HG02973 (cell line): ENCODE measurements at regions not wholly inside any gene's neighbourhood (a gene's known extent, or its start where the extent isn't known, plus 50 kb on each side); places are given as distances from the start of the nearest gene placed in this dataset.

Experiments
- ATAC-seq: cut with Tn5 transposase; IDR thresholded peaks from one replicate; pipeline ENCODE4 v1.9.1; 2021; ENCODE audit warnings: moderate library complexity; ENCODE audit not compliant: unreplicated experiment

DNA sequence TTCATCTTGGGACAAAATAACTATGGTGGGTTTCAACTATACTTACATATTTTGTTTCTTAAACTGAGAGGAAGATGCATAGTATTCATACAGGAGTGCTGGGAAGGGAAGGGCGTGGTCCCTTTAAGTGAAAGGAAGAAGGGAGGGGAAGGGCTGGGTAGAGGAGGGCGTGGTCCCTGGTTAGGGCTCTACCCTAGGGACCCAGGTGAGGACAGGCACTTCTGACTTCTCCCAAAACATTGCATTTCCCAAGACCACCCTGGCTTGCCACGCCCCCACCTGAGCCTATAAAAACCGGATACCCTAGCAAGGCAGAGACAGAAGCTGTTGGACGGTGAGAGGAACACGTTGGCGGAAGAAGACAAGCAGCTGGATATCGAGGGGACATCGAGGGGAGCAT is 157.6 kb upstream of the PLXNA4 start:
- ATAC-seq = no peak

DNA sequence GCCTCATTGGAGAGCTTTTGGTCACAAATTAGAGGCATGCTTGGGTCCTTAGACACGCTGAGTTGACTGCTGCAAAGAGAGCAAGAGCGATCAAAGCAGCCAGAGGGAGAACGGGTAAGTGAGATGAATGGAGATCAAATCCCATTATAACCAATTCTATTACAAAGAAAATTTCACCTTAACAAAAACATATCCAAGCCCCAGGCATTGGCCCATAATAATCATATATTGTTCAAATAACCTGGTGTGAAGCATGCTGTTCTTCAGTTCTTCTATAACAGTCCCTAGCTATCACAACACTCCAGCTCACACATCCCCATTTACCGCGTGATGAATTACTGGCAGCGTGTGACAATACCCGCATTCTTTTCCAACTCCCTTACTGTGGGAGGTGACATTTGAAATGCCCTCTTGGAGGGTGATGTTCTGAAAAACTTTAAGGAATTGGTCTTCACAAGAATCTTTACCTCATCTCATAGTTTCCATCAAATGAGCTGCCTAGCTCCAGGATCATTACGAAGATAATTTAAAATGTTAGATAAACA is 156.1 kb upstream of the PLXNA4 start:
- no peak for ATAC-seq

DNA sequence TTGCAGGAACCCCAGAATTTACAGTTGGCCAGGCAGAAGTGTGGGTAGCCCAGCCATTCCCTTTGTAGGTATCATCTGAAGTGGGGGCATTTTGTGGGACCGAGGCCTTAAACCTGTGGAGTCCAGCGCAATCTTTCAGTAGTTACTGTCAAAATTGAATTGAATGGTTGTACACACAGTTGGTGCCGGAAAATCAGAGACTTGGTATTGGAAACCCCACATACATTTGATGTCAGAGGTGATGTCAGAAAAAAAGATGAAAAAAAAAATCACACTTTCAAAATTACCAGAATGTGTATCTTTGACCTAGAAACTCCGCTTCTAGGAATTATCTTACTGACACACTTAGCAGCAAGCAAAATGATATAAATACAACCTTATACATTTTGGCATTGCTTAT is 153.8 kb upstream of the PLXNA4 start:
- no peak for ATAC-seq

DNA sequence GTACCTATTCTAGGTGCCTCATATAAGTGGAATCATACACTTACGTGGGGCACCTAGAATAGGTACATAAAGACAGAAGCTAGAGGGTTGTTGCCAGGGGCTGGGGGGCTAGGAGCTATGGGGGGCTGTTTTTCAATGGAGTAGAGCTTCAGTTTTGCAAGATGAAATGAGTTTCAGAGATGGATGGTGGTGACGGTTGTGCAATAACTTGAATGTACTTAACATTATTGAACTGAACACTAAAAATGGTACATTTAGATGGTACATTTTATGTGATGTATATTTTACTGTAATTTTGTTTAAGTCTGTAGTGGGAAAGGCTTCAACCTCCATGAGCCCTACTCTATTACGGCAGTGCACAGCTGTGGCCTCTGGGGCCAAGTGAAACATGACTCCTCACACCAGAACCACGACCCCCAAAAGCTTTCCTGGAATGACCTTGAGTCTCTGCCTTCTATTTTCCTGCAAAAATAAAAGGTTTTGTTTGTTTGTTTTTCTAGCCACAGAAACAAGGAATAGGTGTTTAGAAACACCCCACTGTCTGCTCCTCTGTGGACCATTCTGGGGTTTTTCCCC is 147.3 kb upstream of the PLXNA4 start:
- ATAC-seq = no peak

DNA sequence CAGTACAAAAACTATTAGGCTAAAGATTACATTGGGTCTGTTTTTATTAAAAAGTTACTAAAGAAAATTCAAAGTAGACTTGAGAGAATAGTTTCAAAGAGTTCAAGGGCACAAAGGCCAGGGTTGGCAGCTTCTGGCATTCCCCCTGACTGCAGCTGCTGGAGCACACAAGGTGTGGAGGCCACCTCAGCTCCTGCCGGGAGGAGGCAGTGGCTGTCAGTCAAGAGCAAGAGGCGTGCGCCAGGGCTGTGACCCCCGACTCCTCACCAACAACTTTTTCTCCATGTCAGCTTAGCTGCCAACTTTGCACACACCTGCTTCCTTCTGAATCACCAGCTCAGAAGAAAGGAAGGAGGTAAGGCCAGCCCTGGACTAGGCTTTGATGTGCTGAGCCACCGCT is 144.6 kb upstream of the PLXNA4 start:
- ATAC-seq = no peak

DNA sequence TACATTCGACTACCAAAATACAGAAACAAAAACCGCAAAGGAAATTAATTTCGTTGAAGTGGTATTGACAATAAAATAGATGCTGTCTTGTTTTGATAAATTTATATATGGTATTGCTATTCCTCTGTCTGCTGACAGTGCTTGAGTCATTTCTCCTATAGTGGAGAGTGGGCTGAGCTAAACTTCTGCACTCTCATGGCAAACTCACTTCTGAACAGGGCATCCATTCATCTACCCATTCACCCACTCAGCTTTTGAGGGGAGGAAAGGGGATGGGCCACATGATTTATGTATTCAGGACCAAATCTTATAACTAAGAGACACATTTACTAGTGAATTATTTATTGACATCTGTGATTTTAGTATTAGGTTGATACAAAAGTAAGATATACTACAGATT is 137.6 kb upstream of the PLXNA4 start:
- ATAC-seq = no peak

DNA sequence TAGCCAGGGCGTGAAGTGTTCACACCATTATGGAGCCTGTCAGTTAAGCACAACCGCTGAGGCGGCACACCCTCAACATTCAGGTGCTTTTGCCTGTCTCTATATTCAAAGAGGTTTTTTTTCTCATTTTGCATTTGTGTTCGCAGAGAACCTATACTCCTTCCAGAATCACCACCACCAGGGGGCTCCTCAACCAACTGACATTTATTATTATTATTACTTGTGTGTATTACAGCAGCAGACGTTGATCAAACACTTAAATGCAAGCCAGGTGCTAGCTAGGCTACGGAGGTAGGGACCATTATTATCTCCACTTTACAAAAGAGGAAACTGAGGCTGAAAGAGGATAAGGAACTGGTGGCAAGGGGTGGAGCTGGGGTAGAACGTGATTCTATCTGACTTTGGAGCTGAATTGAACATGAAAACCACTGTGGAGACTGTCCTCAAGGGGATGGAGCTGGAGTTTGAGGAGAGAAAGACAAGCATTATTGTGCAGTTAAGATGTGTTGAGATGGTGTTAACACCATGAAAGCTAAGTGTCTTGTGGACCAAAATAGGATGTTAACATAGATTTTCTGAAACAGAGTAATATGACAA is 133.8 kb upstream of the PLXNA4 start:
- ATAC-seq = no peak

DNA sequence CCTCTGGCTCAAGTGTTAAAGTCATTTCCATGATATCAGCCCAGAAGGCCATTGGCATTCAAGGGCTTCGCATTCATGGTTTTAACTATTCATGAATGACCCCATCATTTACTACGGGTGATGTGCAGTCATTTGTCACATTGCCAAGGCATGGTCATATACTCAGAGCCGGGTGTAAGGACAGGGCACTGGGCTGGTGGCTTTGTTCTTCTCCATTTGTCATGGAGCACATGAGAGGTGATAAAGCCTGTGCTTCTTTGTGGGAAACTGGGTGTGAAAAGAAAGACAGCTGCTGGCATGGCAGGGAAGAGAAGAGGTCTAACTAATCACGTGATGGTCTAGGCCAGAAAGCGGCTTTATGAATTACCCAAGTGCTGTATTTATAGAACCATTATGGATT is 132.2 kb upstream of the PLXNA4 start:
- ATAC-seq = no peak

DNA sequence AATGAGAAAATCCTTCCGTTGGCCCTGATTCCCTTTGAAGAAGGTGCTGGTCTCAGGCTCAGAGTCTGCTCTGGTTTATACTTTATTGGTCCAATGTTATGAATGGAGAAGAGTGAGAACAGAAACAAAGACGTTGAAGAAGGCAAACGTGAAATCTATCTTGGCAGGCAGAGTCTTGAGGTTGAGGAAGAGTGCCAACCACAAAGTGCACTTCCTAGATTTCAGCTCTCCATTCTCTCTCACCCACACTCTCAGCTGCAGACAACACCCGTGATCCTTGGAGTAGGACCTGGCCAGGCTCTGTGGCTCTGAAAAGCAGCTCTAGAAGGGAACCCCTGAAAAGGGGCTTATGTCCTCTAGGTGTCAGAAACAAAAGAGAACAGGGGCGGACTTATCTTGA is 128.9 kb upstream of the PLXNA4 start:
- no peak for ATAC-seq

DNA sequence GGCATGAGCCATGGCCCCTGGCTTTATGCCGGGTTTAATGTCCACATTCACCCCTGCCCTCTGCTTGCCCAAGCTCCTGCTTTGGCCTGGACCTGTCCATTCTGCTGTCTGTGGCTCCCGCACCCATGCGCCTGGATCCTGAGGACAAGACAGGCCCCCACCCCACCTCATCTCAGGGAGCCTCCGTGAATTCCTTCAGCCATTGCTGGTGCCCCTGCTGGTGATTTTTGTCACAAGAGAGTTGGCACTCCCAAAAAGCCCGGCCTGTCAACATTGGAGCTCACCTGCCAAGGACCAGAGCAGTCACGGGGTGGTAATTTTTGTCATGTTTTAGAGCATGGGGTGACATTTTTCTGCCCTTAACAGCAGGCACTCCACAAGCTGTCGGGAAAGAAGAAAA is 127.5 kb upstream of the PLXNA4 start:
- ATAC-seq = no peak

DNA sequence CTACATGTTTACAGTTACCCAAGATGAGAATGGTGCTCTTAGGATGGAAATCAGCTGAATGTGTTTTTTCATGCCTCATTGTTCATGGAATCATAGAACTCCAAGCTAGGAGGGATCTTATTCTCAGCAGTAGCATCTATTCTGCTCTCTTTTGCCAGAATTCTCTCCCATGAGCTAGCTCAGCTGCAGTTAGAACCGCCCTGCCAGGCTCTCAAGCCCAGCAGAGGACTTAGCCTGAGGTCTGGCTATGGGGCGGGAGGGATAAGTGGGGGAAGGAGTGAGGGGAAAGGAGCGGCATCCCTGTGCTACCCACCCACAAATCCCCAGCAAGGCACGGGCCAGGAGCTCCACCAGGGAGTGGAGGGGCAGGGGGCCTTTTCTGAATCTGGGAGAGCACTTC is 120.7 kb upstream of the PLXNA4 start:
- no peak for ATAC-seq

DNA sequence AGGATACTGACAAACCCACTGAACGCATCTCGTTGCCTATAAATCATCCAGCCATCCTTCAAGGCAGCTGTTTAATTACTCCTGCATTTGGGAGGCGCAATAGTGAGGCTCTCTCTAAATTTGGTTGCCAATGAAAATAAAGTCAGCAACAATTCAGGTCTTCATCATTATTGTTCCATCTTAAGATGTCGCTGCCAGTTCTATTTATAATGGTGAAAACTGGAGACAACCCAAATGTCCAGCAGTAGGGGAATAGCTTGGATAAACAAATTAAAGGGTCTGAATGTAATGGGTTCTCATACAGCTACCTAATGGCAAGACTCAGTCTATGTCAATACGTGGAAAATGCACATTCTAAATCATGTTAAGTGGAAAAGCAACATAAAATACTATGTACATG is 120.1 kb upstream of the PLXNA4 start:
- no peak for ATAC-seq

DNA sequence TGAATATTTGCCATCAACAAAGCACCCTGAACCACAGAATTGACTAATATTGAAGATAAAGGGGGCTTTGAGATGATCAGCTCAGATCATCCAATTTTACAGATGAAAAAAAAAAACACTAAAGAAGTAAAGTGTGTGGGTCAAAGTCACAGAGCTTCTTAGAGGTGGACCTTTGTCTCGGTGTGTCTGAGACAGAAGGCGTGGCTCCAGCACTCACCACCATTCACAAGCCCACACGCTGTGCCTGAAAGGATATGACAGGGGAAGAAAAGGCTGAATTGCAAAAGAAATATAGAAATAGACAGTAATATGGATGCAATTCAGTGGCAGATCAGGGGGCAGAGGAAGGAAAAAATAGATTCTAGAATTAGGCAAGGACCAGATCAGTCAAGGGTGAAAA is 114.9 kb upstream of the PLXNA4 start:
- ATAC-seq = no peak

DNA sequence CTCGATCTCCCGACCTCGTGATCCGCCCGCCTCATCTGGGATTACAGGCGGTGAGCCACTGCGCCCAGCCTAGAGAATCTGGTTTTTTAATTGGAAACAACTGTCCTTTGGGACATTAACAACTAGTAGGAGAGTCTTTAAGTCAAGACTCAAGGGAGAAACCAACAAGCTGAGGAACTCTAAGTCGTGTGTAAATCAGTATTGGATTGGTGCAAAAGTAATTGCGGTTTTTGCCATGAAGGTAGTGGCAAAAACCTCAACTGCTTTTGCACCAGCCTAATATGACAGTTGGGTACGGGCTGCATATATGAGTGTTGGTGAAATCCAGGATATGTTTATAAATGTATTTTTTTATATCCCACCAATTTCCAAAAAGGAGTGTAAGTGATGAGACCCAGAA is 113.9 kb upstream of the PLXNA4 start:
- ATAC-seq = no peak

DNA sequence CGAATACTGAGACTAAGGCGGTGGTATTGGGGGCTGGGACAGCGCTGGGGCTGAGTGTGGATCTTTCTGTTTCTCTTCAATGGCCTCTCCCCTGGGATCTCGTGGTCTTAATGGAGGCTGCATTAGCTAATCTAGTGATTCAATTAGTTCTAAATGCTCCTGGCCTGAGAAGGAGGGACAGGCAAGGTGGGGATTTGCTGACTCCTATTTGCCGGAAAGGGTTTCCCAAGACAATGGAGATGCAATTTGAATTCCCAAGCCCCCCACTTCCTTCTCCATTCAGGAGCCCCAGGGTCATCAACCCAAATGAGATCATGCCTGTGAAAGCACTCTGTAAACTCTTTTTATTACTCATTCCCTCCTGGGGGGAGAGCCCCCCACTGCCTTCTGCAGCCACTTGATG is 111.7 kb upstream of the PLXNA4 start:
- ATAC-seq = no peak

DNA sequence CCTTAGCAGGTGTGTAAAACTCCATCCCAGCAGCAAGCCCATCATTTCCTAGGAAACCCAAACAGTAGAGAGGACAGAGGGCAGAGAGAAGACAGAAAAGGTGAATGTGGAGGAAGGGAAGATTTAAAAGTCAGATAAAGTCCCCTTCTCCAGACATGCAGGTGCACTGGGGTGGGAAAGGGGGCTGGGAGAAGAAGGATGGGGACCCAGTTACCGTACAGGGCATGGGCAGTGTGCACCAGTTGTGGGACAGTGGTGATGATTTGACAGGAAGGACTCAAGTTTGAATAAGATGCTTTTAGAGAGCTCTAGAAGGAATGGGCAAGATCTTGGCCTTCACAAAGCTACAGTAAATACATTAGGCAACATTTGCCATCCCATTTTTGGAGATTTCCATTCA is 110.7 kb upstream of the PLXNA4 start:
- no peak for ATAC-seq

DNA sequence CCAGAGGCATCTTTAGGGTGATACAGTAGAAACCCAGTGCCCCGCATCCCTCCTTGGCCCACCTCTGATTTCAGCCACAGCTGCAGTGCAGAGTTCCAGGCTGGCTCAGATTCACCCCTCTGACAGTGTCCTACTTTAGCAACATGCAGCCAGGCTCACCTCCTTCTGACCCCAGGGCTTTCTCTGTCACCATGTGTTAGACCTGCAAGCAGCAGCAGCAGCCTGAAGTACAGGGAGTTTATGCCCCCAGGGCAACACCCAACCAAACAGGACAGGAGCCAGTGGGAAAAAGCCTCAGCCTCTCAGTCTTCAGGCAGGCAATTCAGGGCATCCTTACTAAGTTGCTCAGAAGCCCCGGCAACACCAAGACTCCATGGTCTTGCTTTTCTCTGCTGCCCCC is 109.0 kb upstream of the PLXNA4 start:
- ATAC-seq = no peak

DNA sequence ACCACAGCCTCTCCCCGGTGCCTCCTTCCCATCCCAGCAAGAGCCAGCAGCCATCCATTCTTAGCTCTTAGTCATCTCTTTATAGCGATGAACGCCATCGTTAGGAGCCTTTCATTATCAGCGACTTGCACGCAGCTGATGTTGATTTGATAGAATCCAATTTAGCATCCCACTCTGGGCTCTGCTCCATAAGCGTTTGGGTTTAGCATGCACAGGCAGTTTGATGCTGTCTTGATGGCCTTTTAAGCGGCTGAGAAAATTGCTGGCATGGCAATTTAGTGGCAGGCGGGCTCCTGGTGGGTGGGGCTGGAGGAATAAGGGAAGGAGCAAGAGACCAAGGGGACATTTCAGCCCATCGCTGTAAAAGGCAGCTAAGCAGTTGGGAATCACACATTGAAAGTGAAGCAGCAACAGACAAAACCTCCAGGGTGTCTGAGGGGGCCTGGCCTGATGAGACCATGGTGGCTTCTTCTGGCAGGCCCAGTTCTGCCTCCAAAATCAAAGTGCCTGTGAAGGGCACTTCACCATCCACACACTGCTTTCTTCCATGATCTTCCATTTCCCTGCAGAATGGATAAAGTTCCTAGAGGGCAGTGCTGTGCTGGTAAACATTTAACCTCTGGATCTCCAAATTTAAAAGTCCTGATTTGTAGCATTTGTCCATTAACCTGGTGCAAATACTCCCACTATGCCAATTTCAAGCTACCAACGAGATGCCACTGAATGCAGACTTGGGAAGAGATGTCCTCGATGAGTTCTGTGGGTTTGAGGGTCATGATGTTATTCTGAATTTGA is 107.8 kb upstream of the PLXNA4 start:
- no peak for ATAC-seq

DNA sequence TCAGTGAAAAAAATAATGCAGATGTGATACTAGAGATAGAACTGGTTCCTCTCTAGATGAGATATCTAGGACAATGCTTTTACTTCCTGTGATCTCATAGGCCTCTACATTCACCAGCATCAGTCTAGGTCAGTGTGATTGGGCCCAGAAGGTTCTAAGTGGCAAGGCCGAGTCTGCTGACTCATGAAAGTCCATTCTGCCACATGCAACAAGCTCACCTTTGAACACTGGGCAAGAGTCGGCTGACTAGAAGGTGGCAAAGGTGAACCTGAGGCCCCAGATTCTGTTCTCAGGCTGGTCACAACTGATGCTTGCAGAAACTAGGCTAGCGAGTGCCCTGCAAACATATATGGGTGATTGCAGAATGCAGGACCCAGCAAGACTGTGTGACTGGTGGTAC is 105.7 kb upstream of the PLXNA4 start:
- ATAC-seq = no peak

DNA sequence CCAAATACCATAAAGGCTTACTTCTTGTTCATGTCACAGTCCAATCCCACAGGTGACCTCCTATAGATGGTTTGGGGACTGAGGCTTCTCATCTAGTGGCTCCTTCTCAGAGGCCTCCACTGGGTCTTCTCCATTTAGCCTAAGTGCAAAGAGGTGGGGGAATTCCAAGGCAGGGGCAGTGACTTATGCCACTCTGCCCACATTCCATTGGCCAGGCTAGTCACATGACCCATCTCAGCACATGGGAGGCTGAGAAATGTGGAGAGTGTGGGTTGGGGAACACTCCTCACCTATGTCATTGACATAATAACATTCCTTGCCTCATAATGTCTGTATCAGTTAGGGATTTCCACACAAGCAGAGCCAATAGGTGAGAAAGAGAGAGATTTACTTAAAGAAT is 104.3 kb upstream of the PLXNA4 start:
- no peak for ATAC-seq

DNA sequence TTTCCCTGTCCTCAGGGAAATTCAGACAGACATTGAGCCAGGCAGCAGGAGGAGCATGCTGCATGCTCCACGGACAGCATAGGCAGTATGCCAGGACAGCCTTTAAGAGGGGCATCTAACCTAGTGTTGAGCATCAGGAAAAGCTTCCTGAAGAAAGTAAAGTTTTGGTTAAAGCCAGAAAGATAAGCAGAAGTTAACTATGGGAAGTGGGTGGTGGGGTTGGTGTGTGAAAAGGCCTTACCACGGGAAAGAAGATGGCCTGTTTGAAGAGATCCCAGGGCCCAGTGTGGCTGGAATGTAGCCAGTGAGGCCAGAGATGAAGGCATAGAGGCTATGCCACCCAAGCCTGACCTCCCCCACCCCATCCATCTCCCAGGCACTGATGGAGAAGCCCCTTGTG is 102.4 kb upstream of the PLXNA4 start:
- ATAC-seq = no peak

DNA sequence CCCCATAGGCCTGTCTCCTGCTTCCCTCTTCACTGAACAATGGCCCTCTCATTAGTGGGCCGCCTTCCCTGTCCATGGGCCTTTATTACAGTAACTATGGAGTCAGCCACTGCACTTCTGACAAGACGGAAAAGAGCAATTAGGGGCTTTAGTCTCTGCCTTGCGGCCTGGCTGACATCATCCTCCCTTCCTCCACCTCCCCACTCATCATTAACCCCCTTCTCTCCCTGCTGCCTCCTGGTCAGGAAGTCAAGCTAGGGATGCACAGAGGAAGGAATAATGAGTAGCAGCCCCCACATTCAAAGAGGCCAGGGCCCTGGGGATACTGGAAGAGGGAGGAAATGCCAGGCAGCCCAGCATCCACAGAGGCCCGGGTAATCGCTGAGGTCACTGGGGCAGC is 101.6 kb upstream of the PLXNA4 start:
- ATAC-seq = no peak
